Skeletal muscle tissue (tissue), 3 donors: ENCODE measurements at regions not wholly inside any gene's neighbourhood (a gene's known extent, or its start where the extent isn't known, plus 50 kb on each side); places are given as distances from the start of the nearest gene placed in this dataset.

ENCODE experiments used
- H3K27ac ChIP-seq: one replicate; pipeline ENCODE4 v1.7.0; 2013; ENCODE audit warnings: mild to moderate bottlenecking, low read depth, low read length, inconsistent platforms
- H3K27me3 ChIP-seq, 3 donors: one replicate each; pipeline ENCODE4 v1.7.0; 2013; ENCODE audit warnings: low read length in 3 of 3; ENCODE audit not compliant: control insufficient read depth in 3 of 3, insufficient read depth in 3 of 3
- H3K36me3 ChIP-seq, 3 donors: one replicate each; pipeline ENCODE4 v1.7.0; 2013; ENCODE audit warnings: low read length in 3 of 3; ENCODE audit not compliant: control insufficient read depth in 3 of 3, insufficient read depth in 3 of 3
- H3K4me1 ChIP-seq, 3 donors: one replicate each; pipeline ENCODE4 v1.7.0; 2013; ENCODE audit warnings: low read length in 3 of 3, mild to moderate bottlenecking in 3 of 3; ENCODE audit not compliant: control insufficient read depth in 3 of 3, insufficient read depth in 3 of 3
- H3K4me3 ChIP-seq, 3 donors: one replicate each; pipeline ENCODE4 v1.7.0; 2013; ENCODE audit warnings: low read length in 3 of 3
- H3K9ac ChIP-seq, 3 donors: one replicate each; pipeline ENCODE4 v1.7.0; 2013; ENCODE audit warnings: low read length in 3 of 3, mild to moderate bottlenecking in 3 of 3, moderate library complexity in 2 of 3, low read depth in 1 of 3
- H3K9me3 ChIP-seq, 3 donors: one replicate each; pipeline ENCODE4 v1.7.0; 2013; ENCODE audit warnings: low read length in 3 of 3; ENCODE audit not compliant: control insufficient read depth in 3 of 3
- donor health status: Osteomylitis.

DNA sequence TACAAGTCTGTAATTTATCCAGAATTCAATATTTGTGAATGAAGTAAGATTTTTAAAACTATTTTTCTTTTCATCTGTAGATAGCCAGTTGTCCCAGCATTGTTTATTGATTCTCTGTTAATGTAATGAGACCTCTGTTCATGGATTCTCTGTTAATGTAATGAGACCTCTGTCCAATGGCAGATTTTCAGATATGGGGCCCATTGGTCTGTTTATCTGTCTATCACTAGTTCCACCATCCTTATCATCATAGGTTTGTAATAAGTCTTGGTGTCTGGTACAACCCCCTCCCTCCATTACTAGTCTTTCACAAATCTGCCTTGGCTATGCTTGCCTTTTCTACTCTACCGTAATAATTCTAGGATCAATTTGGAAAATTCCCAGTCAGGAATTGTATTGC, 276.6 kb downstream of the ARHGAP12 start:
- no peak overlapping the region for H3K4me3 ChIP-seq
- no peaks in the 10 kb centered on the region for H3K36me3 ChIP-seq
- H3K9me3 ChIP-seq, result no peaks in the 10 kb centered on the region
- H3K27ac ChIP-seq, result no peak overlapping the region
- no peaks in the 10 kb centered on the region for H3K27me3 ChIP-seq
- H3K4me1 ChIP-seq, result peaks cover 3 to 8% (median 6%) of the 10 kb centered on the region in 3 donors
- H3K9ac ChIP-seq, result no peak overlapping the region

DNA sequence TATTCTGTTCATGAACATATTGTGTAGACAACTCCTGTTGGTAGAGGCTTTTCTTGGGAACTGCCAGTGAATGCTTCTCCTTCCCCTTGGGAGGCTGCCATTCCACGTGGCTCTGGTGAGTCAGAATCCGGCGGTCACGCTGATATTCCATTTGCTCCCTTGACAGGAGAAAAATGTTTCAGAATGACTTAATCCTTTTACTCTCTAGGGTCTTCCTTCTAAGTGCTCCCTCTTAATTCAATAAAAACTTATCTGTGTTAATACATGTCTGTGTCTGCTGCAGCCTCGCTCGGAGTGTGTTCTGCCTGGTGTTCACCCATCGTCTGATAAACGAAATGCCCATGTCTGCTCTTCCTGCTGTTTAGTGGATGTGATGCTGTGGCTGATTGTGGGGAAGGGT, 278.6 kb downstream of the ARHGAP12 start:
- peak overlapping the region; percentile 79 for H3K27ac ChIP-seq
- H3K4me1 ChIP-seq, result peaks cover 3 to 8% (median 6%) of the 10 kb centered on the region in 3 donors
- H3K27me3 ChIP-seq, result no peaks in the 10 kb centered on the region
- no peaks in the 10 kb centered on the region for H3K36me3 ChIP-seq
- H3K9me3 ChIP-seq, result no peaks in the 10 kb centered on the region
- H3K4me3 ChIP-seq, result peak overlapping the region; percentile 51 to 76 (median 63)
- peak overlapping the region; percentile 66 to 73 (median 70) for H3K9ac ChIP-seq

DNA sequence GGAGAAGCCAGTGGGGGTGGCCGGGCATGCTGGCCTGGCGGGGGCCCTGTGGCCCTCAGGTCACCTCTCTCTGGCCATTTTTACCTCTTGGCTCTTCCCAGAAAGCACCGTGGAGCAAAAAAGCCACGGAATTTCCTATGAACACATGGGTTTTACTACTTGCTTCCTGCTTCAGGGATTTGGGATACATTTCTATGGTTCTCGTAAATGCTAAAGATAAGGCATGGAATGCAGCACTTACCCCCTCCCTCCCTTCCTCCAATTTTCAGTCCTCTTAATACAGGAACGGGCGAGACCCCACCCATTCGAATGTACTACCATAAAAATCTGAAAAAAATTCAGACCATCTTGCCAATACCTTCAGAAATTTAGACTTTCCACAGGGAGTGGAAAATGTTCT, 279.7 kb downstream of the ARHGAP12 start:
- Histone ChIP-seq H3K27ac (peak overlapping the region; percentile 79), H3K27me3 (no peaks in the 10 kb centered on the region), H3K9me3 (no peaks in the 10 kb centered on the region), H3K9ac (no peak overlapping the region), H3K4me3 (no peak overlapping the region), H3K4me1 (peaks cover 3 to 8% (median 6%) of the 10 kb centered on the region in 3 donors), H3K36me3 (no peaks in the 10 kb centered on the region)

DNA sequence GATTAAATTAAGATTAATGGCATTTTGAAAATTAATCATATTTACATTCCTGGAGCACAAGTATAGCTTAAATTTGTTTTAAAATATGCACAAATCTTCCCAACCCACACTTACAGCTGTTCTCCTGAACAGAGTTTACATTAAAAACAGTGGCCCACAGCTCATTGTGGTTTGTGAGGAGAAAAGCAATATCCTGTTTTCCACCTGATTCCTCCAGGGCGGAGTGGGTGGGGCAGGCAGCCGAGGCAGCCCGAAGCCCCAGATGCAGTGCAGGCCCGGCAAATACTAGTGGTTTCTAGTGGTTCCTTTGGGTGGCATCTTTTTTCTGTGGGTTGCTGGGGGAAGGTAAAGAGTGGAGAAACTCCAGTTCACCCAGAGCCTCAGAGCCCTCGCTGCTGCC, 280.8 kb downstream of the ARHGAP12 start:
- Histone ChIP-seq H3K27me3 (no peaks in the 10 kb centered on the region), H3K36me3 (no peaks in the 10 kb centered on the region), H3K4me1 (peaks cover 3 to 8% (median 6%) of the 10 kb centered on the region in 3 donors), H3K4me3 (no peak overlapping the region), H3K9me3 (no peaks in the 10 kb centered on the region), H3K9ac (no peak overlapping the region), H3K27ac (no peak overlapping the region)

DNA sequence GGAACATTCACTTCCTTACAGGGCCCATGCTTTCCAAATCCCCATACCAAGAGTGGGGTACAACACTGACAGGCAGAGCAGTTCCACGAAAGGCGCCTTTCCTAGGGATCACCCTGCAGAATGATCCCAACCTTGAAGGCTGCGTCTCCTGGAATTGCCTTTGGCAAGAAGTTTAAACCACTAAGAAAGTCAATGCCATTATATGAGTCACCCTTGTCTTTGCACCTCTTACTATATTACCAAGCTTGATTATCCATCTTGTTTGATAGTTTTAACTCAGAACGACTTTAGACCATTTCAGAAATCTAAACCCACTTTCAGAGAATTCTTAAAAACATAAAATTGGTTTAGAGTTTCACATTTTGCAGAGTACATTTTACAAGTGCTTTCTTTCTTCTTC, 282.1 kb downstream of the ARHGAP12 start:
- H3K27me3 ChIP-seq, result no peaks in the 10 kb centered on the region
- no peak overlapping the region for H3K9ac ChIP-seq
- H3K4me3 ChIP-seq, result no peak overlapping the region
- no peaks in the 10 kb centered on the region for H3K9me3 ChIP-seq
- no peak overlapping the region for H3K27ac ChIP-seq
- no peaks in the 10 kb centered on the region for H3K36me3 ChIP-seq
- H3K4me1 ChIP-seq, result peaks cover 3 to 8% (median 6%) of the 10 kb centered on the region in 3 donors

DNA sequence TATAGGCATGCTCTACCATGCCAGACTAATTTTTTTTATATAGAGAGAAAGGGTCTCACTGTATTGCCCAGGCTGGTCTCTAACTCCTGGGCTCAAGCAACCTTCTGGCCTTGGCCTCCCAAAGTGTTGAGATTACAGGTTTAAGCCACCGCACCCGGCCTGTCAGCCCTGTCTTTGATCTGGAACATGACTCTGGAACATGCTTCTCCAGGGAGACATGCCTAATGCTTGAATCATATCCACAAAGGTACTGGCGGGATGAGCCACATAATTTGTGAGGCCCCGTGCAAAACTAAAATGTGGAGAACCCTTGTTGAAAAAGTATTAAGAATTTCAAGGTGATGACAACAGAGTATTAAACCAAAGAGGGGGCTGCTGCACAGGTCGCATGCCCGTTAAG, 282.8 kb downstream of the ARHGAP12 start:
- Histone ChIP-seq H3K9ac (no peak overlapping the region), H3K4me1 (peaks cover 3 to 8% (median 6%) of the 10 kb centered on the region in 3 donors), H3K27ac (no peak overlapping the region)

DNA sequence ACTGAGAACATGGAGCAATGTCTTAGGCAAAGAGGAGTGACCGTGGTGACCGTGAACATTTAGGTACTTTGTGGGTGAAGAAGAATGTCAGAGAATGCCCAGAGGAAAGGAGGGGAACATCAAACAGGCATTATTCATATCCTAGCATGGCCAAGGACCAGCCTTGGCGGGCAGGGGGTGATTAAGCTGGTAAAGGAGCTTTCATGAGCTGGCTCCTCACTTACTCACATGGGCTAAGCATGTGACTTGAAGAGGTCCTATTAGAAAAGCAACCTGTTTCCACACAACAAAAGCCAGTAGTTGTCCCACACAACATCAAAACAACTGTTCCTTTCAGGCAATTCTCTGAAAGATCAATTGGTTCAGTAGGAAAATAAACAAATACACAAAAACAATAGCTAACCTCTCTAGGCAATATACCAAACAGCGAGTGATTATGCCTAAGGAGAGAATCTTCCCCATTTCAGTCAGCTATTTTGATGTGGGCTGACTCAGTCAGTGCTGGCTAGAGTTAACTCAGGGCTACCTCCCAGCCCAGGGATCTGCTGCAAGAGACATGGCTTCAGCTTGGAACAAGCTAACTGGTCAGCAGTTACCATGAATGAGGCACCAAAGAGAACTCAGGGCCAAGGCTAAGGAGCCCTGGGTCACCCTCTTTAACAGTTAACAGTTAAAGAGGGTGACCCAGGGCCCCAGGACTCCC, 283.5 kb downstream of the ARHGAP12 start:
- no peaks in the 10 kb centered on the region for H3K9me3 ChIP-seq
- H3K4me1 ChIP-seq, result peaks cover under 1 to 4% (median 1%) of the 10 kb centered on the region in 3 donors
- no peak overlapping the region for H3K27ac ChIP-seq
- no peaks in the 10 kb centered on the region for H3K27me3 ChIP-seq
- no peaks in the 10 kb centered on the region for H3K36me3 ChIP-seq
- H3K9ac ChIP-seq, result no peak overlapping the region
- H3K4me3 ChIP-seq, result no peak overlapping the region

More for the DNA sequence above, 282.8 kb downstream of the ARHGAP12 start:
- no peaks in the 10 kb centered on the region for H3K27me3 ChIP-seq
- no peaks in the 10 kb centered on the region for H3K9me3 ChIP-seq
- no peak overlapping the region for H3K4me3 ChIP-seq
- no peaks in the 10 kb centered on the region for H3K36me3 ChIP-seq

DNA sequence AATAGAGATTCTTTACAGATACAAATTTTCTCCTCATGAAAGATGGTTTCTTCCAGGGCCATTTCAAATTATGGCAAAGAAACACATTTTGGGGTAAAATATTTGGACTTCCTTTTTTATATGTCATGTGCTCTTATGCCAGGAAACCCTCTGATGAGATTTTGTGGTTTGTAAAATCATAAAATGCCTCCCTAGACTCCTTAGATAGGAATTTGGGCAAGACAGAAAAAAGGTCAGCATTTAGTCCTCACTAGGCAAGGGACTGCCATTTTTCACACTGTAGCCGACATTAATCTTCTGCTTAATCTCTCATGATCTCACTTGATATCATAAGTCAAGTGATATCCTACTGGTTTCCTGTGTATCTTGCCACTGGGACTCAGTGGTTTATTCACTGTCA, 286.4 kb downstream of the ARHGAP12 start:
- Histone ChIP-seq H3K27me3 (no peaks in the 10 kb centered on the region), H3K9me3 (no peaks in the 10 kb centered on the region), H3K9ac (no peak overlapping the region), H3K36me3 (no peaks in the 10 kb centered on the region), H3K27ac (no peak overlapping the region), H3K4me1 (no peaks in the 10 kb centered on the region), H3K4me3 (no peak overlapping the region)

DNA sequence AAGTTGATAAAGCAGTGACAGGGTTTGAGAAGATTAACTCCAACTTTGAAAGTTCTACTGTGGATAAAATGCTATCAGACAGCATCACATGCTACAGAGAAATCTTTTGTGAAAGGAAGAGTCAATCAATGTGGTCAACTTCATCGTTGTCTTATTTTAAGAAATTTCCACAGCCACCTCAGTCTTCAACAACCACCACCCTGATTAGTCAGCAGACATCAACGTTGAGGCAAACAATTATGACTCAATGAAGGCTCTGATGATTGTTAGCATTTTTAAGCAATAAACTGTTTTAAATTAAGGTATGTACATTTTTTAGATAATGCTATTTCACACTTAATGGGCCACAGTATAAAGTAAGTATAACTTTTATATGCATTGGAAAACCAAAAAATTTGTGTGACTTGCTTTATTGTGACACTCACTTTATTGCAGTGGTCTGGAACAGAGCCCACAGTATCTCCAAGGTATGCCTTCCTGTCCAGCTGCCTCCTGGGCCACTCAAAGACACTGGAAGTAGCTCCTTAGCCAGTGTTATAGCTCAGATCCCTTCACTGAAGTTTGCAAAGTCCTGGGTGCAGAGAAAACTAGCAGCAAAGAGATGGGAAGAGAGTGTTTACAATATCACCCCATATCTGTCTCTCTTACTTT, 293.1 kb downstream of the ARHGAP12 start:
- Histone ChIP-seq H3K36me3 (no peaks in the 10 kb centered on the region), H3K9me3 (no peaks in the 10 kb centered on the region), H3K4me1 (peaks cover 0 to 4% (median 3%) of the 10 kb centered on the region in 3 donors), H3K27me3 (no peaks in the 10 kb centered on the region), H3K27ac (no peak overlapping the region), H3K4me3 (no peak overlapping the region), H3K9ac (no peak overlapping the region)

DNA sequence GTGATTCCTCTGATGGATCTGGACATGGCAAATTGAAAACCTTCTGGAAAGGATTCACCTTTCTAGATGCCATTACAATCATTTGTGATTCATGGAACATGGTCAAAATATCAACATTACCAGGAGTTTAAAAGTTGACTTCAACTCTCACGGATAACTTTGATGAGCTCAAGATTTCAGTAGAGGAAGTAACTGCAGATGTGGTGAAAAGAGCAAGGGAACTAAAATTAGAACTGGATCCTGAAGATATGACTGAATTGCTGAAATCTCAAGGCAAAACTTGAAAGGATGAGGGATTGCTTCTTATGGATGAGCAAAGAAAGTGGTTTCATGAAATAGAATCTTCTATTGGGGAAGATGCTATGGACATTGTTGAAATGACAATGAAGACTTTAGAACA, 293.6 kb downstream of the ARHGAP12 start:
- Histone ChIP-seq H3K4me3 (no peak overlapping the region), H3K4me1 (peaks cover 0 to 4% (median 3%) of the 10 kb centered on the region in 3 donors), H3K36me3 (no peaks in the 10 kb centered on the region), H3K9ac (no peak overlapping the region), H3K27ac (no peak overlapping the region), H3K27me3 (no peaks in the 10 kb centered on the region), H3K9me3 (no peaks in the 10 kb centered on the region)
